Neural crest cell (in vitro differentiated cells): ENCODE measurements at regions not wholly inside any gene's neighbourhood (a gene's known extent, or its start where the extent isn't known, plus 50 kb on each side); places are given as distances from the start of the nearest gene placed in this dataset.

Experiments used
- DNase-seq: peaks from one replicate; pipeline ENCODE4 v3.0.0; 2021; ENCODE audit warnings: low read depth, mixed read lengths, low spot score
- H3K27ac Mint-ChIP-seq: one replicate; pipeline ENCODE4 v1.8.0; 2021; ENCODE audit warnings: mild to moderate bottlenecking, mixed read lengths; ENCODE audit not compliant: unreplicated experiment
- H3K27me3 Mint-ChIP-seq: 2 replicates; pipeline ENCODE4 v1.8.0; 2021; ENCODE audit warnings: low read depth, mild to moderate bottlenecking, mixed read lengths
- H3K36me3 Mint-ChIP-seq: 2 replicates; pipeline ENCODE4 v1.8.0; 2021; ENCODE audit warnings: low read depth, mild to moderate bottlenecking, mixed read lengths
- H3K4me1 Mint-ChIP-seq: 2 replicates; pipeline ENCODE4 v1.8.0; 2021; ENCODE audit warnings: mixed read lengths
- H3K4me3 Mint-ChIP-seq: one replicate; pipeline ENCODE4 v1.8.0; 2021; ENCODE audit warnings: mild to moderate bottlenecking, mixed read lengths
- H3K9me3 Mint-ChIP-seq: 2 replicates; pipeline ENCODE4 v1.8.0; 2021; ENCODE audit warnings: mixed read lengths
- CTCF ChIP-seq: fragments of 200-600 bp; sonication (generic); conservative IDR thresholded peaks from 2 replicates; pipeline ENCODE4 v1.5.0; 2021; ENCODE audit warnings: antibody characterized with exemption, mild to moderate bottlenecking

GRCh38 chr11:113533425-113533698, 58.2 kb upstream of the DRD2 start:
- H3K27ac Mint-ChIP-seq, result no peak overlapping the region
- no peak overlapping the region for H3K4me3 Mint-ChIP-seq

GRCh38 chr11:113532697-113533424, 57.7 kb upstream of the DRD2 start:
- Mint-ChIP-seq H3K9me3 (no peaks in the 10 kb centered on the region), H3K4me3 (no peak overlapping the region), H3K27me3 (peaks cover 18% of the 10 kb centered on the region), H3K4me1 (peaks cover 12% of the 10 kb centered on the region), H3K36me3 (no peaks in the 10 kb centered on the region), H3K27ac (no peak overlapping the region)
- peak; percentile 85 for DNase-seq
- peak; percentile 92 for TF ChIP-seq CTCF

More at GRCh38 chr11:113533425-113533698, 58.2 kb upstream of the DRD2 start:
- no peaks in the 10 kb centered on the region for H3K9me3 Mint-ChIP-seq
- DNase-seq, result no peak
- H3K36me3 Mint-ChIP-seq, result no peaks in the 10 kb centered on the region
- no peak for TF ChIP-seq CTCF
- peaks cover 17% of the 10 kb centered on the region for H3K4me1 Mint-ChIP-seq
- peaks cover 19% of the 10 kb centered on the region for H3K27me3 Mint-ChIP-seq

GRCh38 chr11:113531575-113532451, 56.6 kb upstream of the DRD2 start:
- Mint-ChIP-seq H3K9me3 (no peaks in the 10 kb centered on the region), H3K27me3 (peaks cover 13% of the 10 kb centered on the region), H3K4me3 (no peak overlapping the region), H3K4me1 (peaks cover 12% of the 10 kb centered on the region), H3K27ac (peak overlapping the region; percentile 61), H3K36me3 (no peaks in the 10 kb centered on the region)
- no peak for DNase-seq
- no peak for TF ChIP-seq CTCF

GRCh38 chr11:113531083-113531482, 55.9 kb upstream of the DRD2 start:
- Mint-ChIP-seq H3K4me3 (no peak overlapping the region), H3K36me3 (no peaks in the 10 kb centered on the region), H3K9me3 (no peaks in the 10 kb centered on the region), H3K27ac (no peak overlapping the region), H3K27me3 (peaks cover 13% of the 10 kb centered on the region), H3K4me1 (peaks cover 12% of the 10 kb centered on the region)
- DNase-seq, result no peak
- TF ChIP-seq CTCF, result no peak

- no peak for TF ChIP-seq CTCF
- Mint-ChIP-seq H3K27ac (no peak overlapping the region), H3K27me3 (peaks cover 13% of the 10 kb centered on the region), H3K36me3 (no peaks in the 10 kb centered on the region), H3K9me3 (no peaks in the 10 kb centered on the region), H3K4me1 (peaks cover 9% of the 10 kb centered on the region), H3K4me3 (no peak overlapping the region)
- no peak for DNase-seq
Measured at GRCh38 chr11:113529606-113530005, 54.4 kb upstream of the DRD2 start.
